HL-60 (cell line): ENCODE measurements at regions not wholly inside any gene's neighbourhood (a gene's known extent, or its start where the extent isn't known, plus 50 kb on each side); places are given as distances from the start of the nearest gene placed in this dataset.

ENCODE experiments used
- CTCF ChIP-seq: IDR thresholded peaks from one replicate; pipeline ENCODE4 v1.5.1; 2011; ENCODE audit warnings: low read length, control low read depth, inconsistent platforms; ENCODE audit not compliant: insufficient read depth
- GABPA ChIP-seq: IDR thresholded peaks from 2 replicates; pipeline ENCODE4 v1.6.1; 2012; ENCODE audit warnings: low read depth
- POLR2AphosphoS5 ChIP-seq: IDR thresholded peaks from 2 replicates; pipeline ENCODE4 v1.6.1; 2012; ENCODE audit warnings: low read depth
- REST ChIP-seq: IDR thresholded peaks from 2 replicates; pipeline ENCODE4 v1.6.1; 2012; ENCODE audit warnings: low read depth; ENCODE audit not compliant: insufficient replicate concordance
- SPI1 ChIP-seq: IDR thresholded peaks from 2 replicates; pipeline ENCODE4 v1.6.1; 2012; ENCODE audit warnings: low read depth, mild to moderate bottlenecking, borderline replicate concordance

- TF ChIP-seq CTCF (no peak), POLR2AphosphoS5 (no peak), REST (no peak), GABPA (no peak), SPI1 (no peak)
These were observed 1876.0 kb upstream of the CELF4 start for GRCh38 chr18:39441648-39442047.
